Right lobe of liver (tissue), 6 donors: ENCODE measurements at regions not wholly inside any gene's neighbourhood (a gene's known extent, or its start where the extent isn't known, plus 50 kb on each side); places are given as distances from the start of the nearest gene placed in this dataset.

ENCODE experiments used
- ATAC-seq, 4 donors: fragments of 200-7000 bp; cut with Tn5 transposase; one replicate each; pipeline ENCODE4 v1.9.1; 2020; ENCODE audit warnings: mild to moderate bottlenecking in 4 of 4, moderate library complexity in 4 of 4
- DNase-seq, 3 donors: peaks; one replicate each; pipeline ENCODE4 v3.0.0-alpha.2; 2020
- H3K27ac ChIP-seq, 3 donors: fragments of 200-600 bp; one replicate each; pipeline ENCODE4 v1.8.0; 2022
- H3K27me3 ChIP-seq, 2 donors: fragments of 200-600 bp; one replicate each; pipeline ENCODE4 v1.8.0; 2022
- H3K36me3 ChIP-seq, 4 donors: fragments of 200-600 bp; sonication (generic) in 1 of 4; one replicate each; pipeline versions ENCODE4 v1.5.1 to v1.8.0; 2017 to 2022; ENCODE audit warnings: control low read depth in 1 of 4
- H3K4me1 ChIP-seq, 4 donors: fragments of 200-600 bp; sonication (generic) in 1 of 4; one replicate each; pipeline versions ENCODE4 v1.5.1 to v1.8.0; 2017 to 2022; ENCODE audit warnings: control low read depth in 1 of 4
- H3K4me3 ChIP-seq, 3 donors: fragments of 200-600 bp; one replicate each; pipeline ENCODE4 v1.8.0; 2022
- H3K9me3 ChIP-seq, 4 donors: fragments of 200-600 bp; sonication (generic) in 1 of 4; one replicate each; pipeline versions ENCODE4 v1.5.1 to v1.8.0; 2017 to 2022; ENCODE audit warnings: control low read depth in 1 of 4
- POLR2A ChIP-seq: fragments of 450-650 bp; IDR thresholded peaks from one replicate; pipeline ENCODE4 v1.6.1; 2017; ENCODE audit warnings: antibody characterized with exemption, mild to moderate bottlenecking
- WGBS: methylation state at CpG from one replicate; pipeline ENCODE4 v1.1.6; 2018; ENCODE audit warnings: low coverage, low lambda C conversion rate; ENCODE audit not compliant: insufficient coverage; ENCODE audit errors: missing lambda C conversion rate; 5-methylcytosine and 5-hydroxymethylcytosine counted together
- intact Hi-C, 2 donors: fragments of 100-400 bp; cut with DNase I; formaldehyde crosslinking; loops; one replicate each; pipeline versions ENCODE4 v1.11.2 to v1.14.1; 2022
- TF ChIP-seq, protein P1 (sequence below), 4 donors: fragments of 200-600 bp in 3 of 4; fragments of 450-650 bp in 1 of 4; IDR thresholded peaks; one replicate each; pipeline versions ENCODE4 v1.5.1 to v1.8.0; 2016 to 2022; ENCODE audit warnings: antibody characterized with exemption in 4 of 4, mild to moderate bottlenecking in 2 of 4
- donor health status: DM: no; HTN: yes; CAD: no.
- donor health status: DM: no; HTN: no; CAD: no.
- donor health status: DM: no; HTN: no; CAD: no.
- donor health status: DM: no; HTN: yes; CAD: no.
- donor health status: DM: no; HTN: yes; CAD: no.

DNA sequence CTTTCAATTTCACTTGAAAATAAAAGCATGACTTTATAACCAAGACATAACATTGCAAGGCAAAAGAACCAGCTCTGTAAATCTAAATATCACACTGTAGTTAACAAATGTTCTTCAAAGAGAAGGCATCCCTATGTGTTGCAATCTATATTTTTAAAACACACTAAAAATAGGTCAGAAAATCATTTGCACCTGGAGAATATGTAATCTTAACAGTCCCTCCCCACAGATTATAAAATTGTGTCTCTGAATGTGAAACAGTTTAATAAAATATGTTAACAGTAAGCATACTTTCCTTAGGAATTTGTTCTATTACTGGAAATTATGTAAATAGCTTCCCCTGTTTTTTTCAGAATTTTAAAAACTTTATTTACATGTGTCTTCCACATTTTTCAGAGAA is 351.9 kb downstream of the COL12A1 start:
- no peak overlapping the region for H3K27ac ChIP-seq
- no peaks in the 10 kb centered on the region for H3K9me3 ChIP-seq
- intact Hi-C loops: no loop called here
- peaks cover 0 to 2% (median 0%) of the 10 kb centered on the region in 4 donors for H3K4me1 ChIP-seq
- no peaks in the 10 kb centered on the region for H3K36me3 ChIP-seq
- no peak for ATAC-seq
- DNase-seq: no peak
- no peaks in the 10 kb centered on the region for H3K27me3 ChIP-seq
- no peak overlapping the region for H3K4me3 ChIP-seq
- TF ChIP-seq, protein P1, sequence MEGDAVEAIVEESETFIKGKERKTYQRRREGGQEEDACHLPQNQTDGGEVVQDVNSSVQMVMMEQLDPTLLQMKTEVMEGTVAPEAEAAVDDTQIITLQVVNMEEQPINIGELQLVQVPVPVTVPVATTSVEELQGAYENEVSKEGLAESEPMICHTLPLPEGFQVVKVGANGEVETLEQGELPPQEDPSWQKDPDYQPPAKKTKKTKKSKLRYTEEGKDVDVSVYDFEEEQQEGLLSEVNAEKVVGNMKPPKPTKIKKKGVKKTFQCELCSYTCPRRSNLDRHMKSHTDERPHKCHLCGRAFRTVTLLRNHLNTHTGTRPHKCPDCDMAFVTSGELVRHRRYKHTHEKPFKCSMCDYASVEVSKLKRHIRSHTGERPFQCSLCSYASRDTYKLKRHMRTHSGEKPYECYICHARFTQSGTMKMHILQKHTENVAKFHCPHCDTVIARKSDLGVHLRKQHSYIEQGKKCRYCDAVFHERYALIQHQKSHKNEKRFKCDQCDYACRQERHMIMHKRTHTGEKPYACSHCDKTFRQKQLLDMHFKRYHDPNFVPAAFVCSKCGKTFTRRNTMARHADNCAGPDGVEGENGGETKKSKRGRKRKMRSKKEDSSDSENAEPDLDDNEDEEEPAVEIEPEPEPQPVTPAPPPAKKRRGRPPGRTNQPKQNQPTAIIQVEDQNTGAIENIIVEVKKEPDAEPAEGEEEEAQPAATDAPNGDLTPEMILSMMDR (IDR thresholded peaks at IDR 0.05): no peak
- no peak for TF ChIP-seq POLR2A

DNA sequence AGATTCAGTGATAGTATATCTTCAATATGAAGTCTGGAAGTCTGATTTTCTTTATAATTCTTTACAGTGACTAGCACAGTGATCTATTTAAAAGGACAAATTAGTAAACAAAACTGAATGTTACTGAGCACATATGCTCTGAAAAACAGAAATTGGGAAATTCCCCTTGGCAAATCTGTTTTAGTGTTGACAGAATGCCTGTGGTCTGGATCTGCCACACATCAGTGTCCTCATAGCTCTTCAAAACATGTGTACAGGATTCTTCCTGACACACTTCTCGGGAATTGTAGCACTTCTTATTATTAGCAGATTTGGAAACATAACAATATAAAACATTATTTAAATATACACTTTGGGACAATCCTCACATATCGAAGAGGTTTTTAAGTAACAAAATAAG is 354.3 kb downstream of the COL12A1 start:
- Histone ChIP-seq H3K36me3 (no peaks in the 10 kb centered on the region), H3K9me3 (no peaks in the 10 kb centered on the region), H3K27me3 (no peaks in the 10 kb centered on the region), H3K4me1 (peaks cover 0 to 2% (median 0%) of the 10 kb centered on the region in 4 donors), H3K4me3 (no peak overlapping the region), H3K27ac (no peak overlapping the region)
- WGBS: 23% methylated on average over 2 of the region's 2 CpGs
- ATAC-seq: no peak
- no peak for DNase-seq
- TF ChIP-seq, protein P1 (IDR thresholded peaks at IDR 0.05): no peak
- no peak for TF ChIP-seq POLR2A
- intact Hi-C loops: no loop called here

DNA sequence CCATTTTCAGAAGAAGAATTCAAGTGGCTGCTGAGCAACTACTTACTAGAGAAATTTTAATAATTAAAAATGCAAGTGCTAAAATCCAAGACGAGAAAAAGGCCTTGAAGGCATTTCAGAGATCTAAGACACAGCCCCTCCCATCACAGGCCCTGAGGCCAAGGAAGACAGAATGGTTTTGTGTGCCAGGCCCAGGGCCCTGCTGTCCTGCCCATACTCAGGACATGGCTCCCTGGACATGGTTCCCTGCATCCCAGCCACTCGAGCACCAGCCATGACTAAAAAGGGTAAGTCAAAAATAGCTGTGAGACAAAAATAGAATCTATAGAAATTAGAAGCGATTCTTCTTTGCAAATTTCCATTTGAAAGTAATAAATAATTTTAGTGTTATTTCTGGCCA is 364.9 kb downstream of the COL12A1 start:
- no peak for DNase-seq
- no peak for ATAC-seq
- intact Hi-C loops: no loop called here
- Histone ChIP-seq H3K4me3 (no peak overlapping the region), H3K27ac (no peak overlapping the region), H3K9me3 (no peaks in the 10 kb centered on the region), H3K36me3 (no peaks in the 10 kb centered on the region), H3K4me1 (no peaks in the 10 kb centered on the region), H3K27me3 (no peaks in the 10 kb centered on the region)
- 49% methylated on average over 3 of the region's 3 CpGs for whole genome bisulfite sequencing
- no peak for TF ChIP-seq POLR2A
- TF ChIP-seq, protein P1 (IDR thresholded peaks at IDR 0.05): no peak

DNA sequence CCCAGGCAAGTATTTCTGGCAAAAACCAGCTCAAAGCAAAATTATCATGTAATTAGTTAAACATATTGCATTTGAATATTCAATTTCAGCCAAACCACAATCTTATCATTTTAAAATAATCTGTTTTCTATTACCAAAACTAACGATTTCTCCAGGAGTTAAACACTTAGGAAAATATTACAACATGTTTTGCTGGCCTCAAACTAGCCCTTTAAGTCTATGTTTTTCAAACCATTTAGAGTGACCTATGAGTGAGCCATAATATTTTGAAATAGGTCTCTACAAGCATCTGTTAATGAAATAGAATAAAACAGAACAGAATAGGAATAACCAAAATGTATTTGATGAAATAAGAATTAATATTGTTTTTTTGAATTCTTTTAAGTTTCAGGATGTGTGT is 370.9 kb downstream of the COL12A1 start:
- intact Hi-C loops: no loop called here
- Histone ChIP-seq H3K27me3 (no peaks in the 10 kb centered on the region), H3K9me3 (no peaks in the 10 kb centered on the region), H3K36me3 (no peaks in the 10 kb centered on the region), H3K4me3 (no peak overlapping the region), H3K4me1 (no peaks in the 10 kb centered on the region), H3K27ac (no peak overlapping the region)
- 15% methylated on average over 1 of the region's 1 CpG for whole genome bisulfite sequencing
- TF ChIP-seq, protein P1 (IDR thresholded peaks at IDR 0.05): no peak
- TF ChIP-seq POLR2A: no peak
- no peak for ATAC-seq
- no peak for DNase-seq

DNA sequence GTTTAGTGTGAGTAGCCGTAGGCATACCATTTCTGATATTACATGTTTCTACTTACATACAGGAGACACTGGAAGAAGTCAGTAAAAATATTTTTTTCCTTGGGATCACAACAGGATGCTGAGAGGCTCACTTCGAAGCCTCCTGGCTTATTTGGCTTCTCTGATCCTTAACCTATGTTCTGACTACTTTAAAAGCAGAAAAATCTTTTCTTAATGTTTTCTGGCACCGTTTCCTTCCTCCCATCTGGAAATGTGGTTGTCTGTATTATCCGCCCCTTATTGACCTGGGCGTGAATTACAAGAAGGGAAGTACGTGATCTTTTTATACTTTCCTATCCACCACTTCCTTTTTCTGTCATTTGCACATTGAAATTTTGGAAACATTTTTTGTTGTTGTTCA is 379.6 kb downstream of the COL12A1 start:
- no peak for TF ChIP-seq POLR2A
- TF ChIP-seq, protein P1 (IDR thresholded peaks at IDR 0.05): no peak
- no peak for DNase-seq
- WGBS: 29% methylated on average over 6 of the region's 6 CpGs
- Histone ChIP-seq H3K36me3 (no peaks in the 10 kb centered on the region), H3K9me3 (no peaks in the 10 kb centered on the region), H3K27me3 (no peaks in the 10 kb centered on the region), H3K27ac (no peak overlapping the region), H3K4me1 (no peaks in the 10 kb centered on the region), H3K4me3 (no peak overlapping the region)
- intact Hi-C loops: no loop called here
- no peak for ATAC-seq
